Neutrophil (primary cell): ENCODE measurements at regions not wholly inside any gene's neighbourhood (a gene's known extent, or its start where the extent isn't known, plus 50 kb on each side); places are given as distances from the start of the nearest gene placed in this dataset.

ENCODE experiments used
- H3K27ac ChIP-seq: fragments of 200-600 bp; sonication (generic); 2 replicates; pipeline ENCODE4 v1.5.1; 2016; ENCODE audit warnings: mild to moderate bottlenecking, moderate library complexity
- H3K27me3 ChIP-seq: fragments of 200-600 bp; sonication (generic); 2 replicates; pipeline ENCODE4 v1.6.0; 2016; ENCODE audit warnings: mild to moderate bottlenecking
- H3K36me3 ChIP-seq: fragments of 200-600 bp; sonication (generic); 2 replicates; pipeline ENCODE4 v1.5.1; 2017
- H3K4me1 ChIP-seq, 2 experiments: fragments of 200-600 bp in 1 of 2; sonication (generic) in 1 of 2; 1 replicate in 1 of 2; 2 replicates in 1 of 2; pipeline versions ENCODE4 v1.5.1 to v1.6.1; 2013 to 2016; ENCODE audit warnings: low read depth in 1 of 2, low read length in 1 of 2, mild to moderate bottlenecking in 1 of 2, moderate library complexity in 1 of 2; ENCODE audit not compliant: control insufficient read depth in 1 of 2, insufficient read depth in 1 of 2
- H3K4me3 ChIP-seq, 2 experiments: fragments of 200-600 bp in 1 of 2; sonication (generic) in 1 of 2; 1 replicate in 1 of 2; 2 replicates in 1 of 2; pipeline ENCODE4 v1.5.1; 2013 to 2016; ENCODE audit warnings: low read depth in 1 of 2, low read length in 1 of 2, mild to moderate bottlenecking in 1 of 2, moderate library complexity in 1 of 2
- H3K9me3 ChIP-seq: fragments of 200-600 bp; sonication (generic); 2 replicates; pipeline ENCODE4 v1.5.1; 2016
- TF ChIP-seq, protein P1 (sequence below): fragments of 200-600 bp; sonication (generic); IDR thresholded peaks from 2 replicates; pipeline ENCODE4 v1.5.1; 2016; ENCODE audit warnings: antibody characterized with exemption

DNA sequence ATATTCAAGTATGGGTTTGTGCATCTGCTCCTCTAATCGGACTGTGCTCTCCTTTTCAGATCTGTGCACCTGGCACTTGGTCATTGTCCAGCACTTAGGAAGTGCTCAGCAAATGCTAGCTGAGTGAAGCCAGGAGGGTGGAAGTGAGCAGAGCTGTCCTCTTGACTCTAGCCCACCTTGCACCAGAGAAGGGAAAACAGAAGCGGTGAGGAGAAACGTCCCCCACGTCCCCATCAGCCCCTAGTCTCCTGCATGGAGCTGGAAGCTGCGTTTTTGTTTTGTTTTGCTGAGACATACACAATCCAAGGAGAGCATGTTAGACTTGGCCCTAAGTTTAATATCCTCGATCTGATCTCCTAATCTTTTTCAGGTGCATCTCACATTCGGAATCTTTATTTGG lies 73.6 kb downstream of the EN1 start:
- Histone ChIP-seq H3K4me1 (no peaks in the 10 kb centered on the region), H3K9me3 (no peaks in the 10 kb centered on the region), H3K36me3 (no peaks in the 10 kb centered on the region), H3K27ac (no peak overlapping the region), H3K4me3 (no peak overlapping the region), H3K27me3 (peaks cover 82% of the 10 kb centered on the region)
- TF ChIP-seq, protein P1, sequence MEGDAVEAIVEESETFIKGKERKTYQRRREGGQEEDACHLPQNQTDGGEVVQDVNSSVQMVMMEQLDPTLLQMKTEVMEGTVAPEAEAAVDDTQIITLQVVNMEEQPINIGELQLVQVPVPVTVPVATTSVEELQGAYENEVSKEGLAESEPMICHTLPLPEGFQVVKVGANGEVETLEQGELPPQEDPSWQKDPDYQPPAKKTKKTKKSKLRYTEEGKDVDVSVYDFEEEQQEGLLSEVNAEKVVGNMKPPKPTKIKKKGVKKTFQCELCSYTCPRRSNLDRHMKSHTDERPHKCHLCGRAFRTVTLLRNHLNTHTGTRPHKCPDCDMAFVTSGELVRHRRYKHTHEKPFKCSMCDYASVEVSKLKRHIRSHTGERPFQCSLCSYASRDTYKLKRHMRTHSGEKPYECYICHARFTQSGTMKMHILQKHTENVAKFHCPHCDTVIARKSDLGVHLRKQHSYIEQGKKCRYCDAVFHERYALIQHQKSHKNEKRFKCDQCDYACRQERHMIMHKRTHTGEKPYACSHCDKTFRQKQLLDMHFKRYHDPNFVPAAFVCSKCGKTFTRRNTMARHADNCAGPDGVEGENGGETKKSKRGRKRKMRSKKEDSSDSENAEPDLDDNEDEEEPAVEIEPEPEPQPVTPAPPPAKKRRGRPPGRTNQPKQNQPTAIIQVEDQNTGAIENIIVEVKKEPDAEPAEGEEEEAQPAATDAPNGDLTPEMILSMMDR, result no peak

DNA sequence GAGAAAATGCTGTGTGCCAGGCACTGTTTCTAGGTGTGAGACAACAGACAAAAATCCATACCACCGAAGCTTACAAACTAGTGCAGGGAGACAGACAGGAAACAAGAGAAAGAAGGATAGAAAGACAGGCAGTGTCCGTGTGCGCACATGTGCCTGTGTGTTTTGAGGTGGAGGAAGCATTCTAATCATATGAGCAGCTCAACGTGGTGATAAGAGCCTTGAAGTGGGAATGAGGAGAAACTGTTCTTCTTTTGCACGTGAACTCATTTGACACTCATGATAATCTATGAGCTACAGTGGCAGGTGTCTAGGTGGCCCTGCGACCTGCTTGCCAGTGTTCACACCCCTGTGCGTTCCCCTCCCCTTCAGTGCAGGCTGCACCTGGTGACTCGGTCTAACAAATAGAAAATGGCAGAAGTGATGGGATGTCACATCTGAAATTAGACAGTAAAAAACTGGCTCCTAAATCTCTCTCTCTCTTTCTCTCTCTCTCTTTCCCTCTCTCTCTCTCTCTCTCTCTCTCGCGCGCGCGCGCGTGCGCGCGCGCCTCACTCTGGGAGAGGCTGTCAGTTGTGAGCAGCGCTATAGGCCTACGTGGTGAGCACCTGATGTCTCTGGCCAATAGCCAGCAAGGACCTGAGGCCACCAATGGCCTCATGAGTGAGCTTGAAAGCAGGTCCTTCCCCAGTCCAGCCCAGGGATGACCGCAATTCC lies 74.8 kb downstream of the EN1 start:
- Histone ChIP-seq H3K4me1 (no peaks in the 10 kb centered on the region), H3K4me3 (no peak overlapping the region), H3K27me3 (peaks cover 93% of the 10 kb centered on the region), H3K9me3 (no peaks in the 10 kb centered on the region), H3K36me3 (no peaks in the 10 kb centered on the region), H3K27ac (no peak overlapping the region)
- TF ChIP-seq, protein P1, result no peak

DNA sequence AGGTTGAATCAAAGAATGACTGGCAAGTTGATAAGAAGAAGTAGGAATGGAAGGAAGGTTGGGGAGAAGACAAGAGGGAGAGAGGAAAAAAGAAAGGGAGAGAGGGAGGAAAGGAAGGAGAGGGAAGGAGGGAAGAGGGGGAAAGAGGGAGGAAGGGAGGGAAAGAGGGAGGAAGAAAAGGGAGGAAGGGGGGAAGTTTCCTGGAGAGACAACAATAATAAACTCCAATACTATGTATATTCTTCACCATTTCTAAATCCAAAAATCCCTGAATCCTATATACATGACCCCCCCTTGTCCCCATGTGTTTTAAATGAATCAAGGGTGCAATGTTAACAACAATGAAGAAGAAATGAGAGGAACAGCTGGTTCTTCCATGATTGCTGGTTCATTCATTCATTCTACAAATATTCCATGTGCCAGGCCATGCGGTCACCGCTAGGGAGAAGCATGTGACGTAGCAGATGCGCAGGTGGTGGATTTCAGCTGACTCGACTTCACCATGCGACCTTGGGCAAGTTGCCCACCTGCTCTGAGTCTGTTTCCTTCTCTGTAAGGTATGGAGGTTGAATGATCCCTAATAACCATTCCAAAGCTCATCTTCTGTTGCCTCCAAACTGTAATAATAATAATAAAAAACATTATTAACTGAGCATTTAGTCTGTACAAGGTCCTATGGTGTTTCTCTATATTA lies 77.6 kb downstream of the EN1 start:
- Histone ChIP-seq H3K4me1 (no peaks in the 10 kb centered on the region), H3K27me3 (peaks cover 80% of the 10 kb centered on the region), H3K27ac (no peak overlapping the region), H3K4me3 (no peak overlapping the region), H3K9me3 (no peaks in the 10 kb centered on the region), H3K36me3 (no peaks in the 10 kb centered on the region)
- TF ChIP-seq, protein P1, result no peak

DNA sequence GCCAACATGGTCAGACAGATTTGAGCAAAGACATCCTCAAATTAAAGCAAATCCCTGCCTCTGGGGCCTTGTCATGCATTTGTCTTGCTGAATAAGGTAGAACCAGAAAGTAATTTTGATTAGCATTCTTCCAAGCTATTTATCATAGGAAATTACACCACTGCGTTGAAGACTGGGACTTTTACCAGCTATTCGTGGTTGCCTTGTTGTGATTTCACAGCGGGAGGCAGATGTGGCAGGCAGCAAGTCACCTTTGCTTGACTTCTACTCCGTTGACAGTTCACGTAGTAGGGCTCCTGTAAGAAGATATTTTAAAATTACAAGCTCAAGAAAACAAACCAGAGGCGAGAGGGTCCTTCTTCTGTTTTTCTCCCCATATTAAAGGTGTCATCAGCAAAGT lies 80.6 kb downstream of the EN1 start:
- no peaks in the 10 kb centered on the region for H3K9me3 ChIP-seq
- H3K4me1 ChIP-seq, result no peaks in the 10 kb centered on the region
- TF ChIP-seq, protein P1, result no peak

DNA sequence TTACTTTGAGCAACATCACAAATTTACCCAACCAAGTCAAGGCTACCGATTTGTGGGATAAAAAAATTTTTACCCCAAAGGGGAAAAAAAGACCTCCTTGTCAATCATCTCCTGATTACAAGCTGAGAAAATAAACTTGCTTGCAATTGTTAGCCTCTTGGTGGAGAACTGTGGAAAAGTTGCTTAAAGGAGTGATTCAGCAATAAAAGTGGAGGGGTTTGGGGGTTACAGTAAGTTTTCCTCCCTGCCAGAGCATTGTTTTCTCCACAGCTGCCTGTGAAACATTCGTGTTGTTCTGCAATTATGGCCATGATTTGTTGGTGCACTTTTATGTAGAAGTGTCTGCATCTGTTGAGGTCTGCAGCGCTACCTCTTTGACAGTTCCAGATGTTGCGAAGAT lies 82.6 kb downstream of the EN1 start:
- Histone ChIP-seq H3K4me1 (no peaks in the 10 kb centered on the region), H3K9me3 (no peaks in the 10 kb centered on the region), H3K36me3 (no peaks in the 10 kb centered on the region), H3K27me3 (peaks cover 59% of the 10 kb centered on the region), H3K27ac (no peak overlapping the region), H3K4me3 (no peak overlapping the region)
- TF ChIP-seq, protein P1, result no peak

More for the DNA sequence above, 80.6 kb downstream of the EN1 start:
- H3K27ac ChIP-seq, result no peak overlapping the region
- no peaks in the 10 kb centered on the region for H3K36me3 ChIP-seq
- H3K27me3 ChIP-seq, result peaks cover 79% of the 10 kb centered on the region
- no peak overlapping the region for H3K4me3 ChIP-seq
